ENCODE measurements at regions not wholly inside any gene's neighbourhood (a gene's known extent, or its start where the extent isn't known, plus 50 kb on each side); places are given as distances from the start of the nearest gene placed in this dataset.
"Not testable (repeated sequence)": the region's sequence is repeated elsewhere in the genome, so short reads cannot be mapped to it uniquely, and the experiment has no call there.

- no peak for DNase-seq
Observed at GRCh38 chr13:39803156-39803555, 147.7 kb downstream of the COG6 start.

- no peak for DNase-seq
Observed at GRCh38 chr13:39803851-39804250, 148.4 kb downstream of the COG6 start.

GRCh38 chr13:39804332-39805210 is 149.1 kb downstream of the COG6 start:
- no peak for DNase-seq

- no peak for DNase-seq
Observed at GRCh38 chr13:39809466-39809865, 154.0 kb downstream of the COG6 start.

GRCh38 chr13:39810091-39810877 is 154.8 kb downstream of the COG6 start:
- no peak for DNase-seq

GRCh38 chr13:39811051-39811450 is 155.6 kb downstream of the COG6 start:
- no peak for DNase-seq

- no peak for DNase-seq
Observed at GRCh38 chr13:39811696-39812095, 156.2 kb downstream of the COG6 start.

GRCh38 chr13:39815345-39816111 is 160.1 kb downstream of the COG6 start:
- DNase-seq, result no peak

GRCh38 chr13:39816936-39817335 is 161.5 kb downstream of the COG6 start:
- DNase-seq, result no peak

- DNase-seq, result no peak
Observed at GRCh38 chr13:39818953-39819352, 163.5 kb downstream of the COG6 start.

GRCh38 chr13:39820606-39821005 is 165.1 kb downstream of the COG6 start:
- no peak for DNase-seq

- DNase-seq, result no peak
Observed at GRCh38 chr13:39821977-39822376, 166.5 kb downstream of the COG6 start.

GRCh38 chr13:39822437-39822836 is 167.0 kb downstream of the COG6 start:
- DNase-seq, result no peak

GRCh38 chr13:39823063-39823713 is 167.7 kb downstream of the COG6 start:
- no peak for DNase-seq

- DNase-seq, result no peak
Observed at GRCh38 chr13:39825886-39826285, 170.4 kb downstream of the COG6 start.

- DNase-seq, result no peak
Observed at GRCh38 chr13:39835253-39835652, 179.8 kb downstream of the COG6 start.

GRCh38 chr13:39836038-39836437 is 180.6 kb downstream of the COG6 start:
- no peak for DNase-seq

- not testable (repeated sequence) for DNase-seq
Observed at GRCh38 chr13:39837866-39838265, 182.4 kb downstream of the COG6 start.

- DNase-seq, result no peak
Observed at GRCh38 chr13:39840201-39840600, 184.7 kb downstream of the COG6 start.

GRCh38 chr13:39847336-39847735 is 191.9 kb downstream of the COG6 start:
- no peak for DNase-seq

GRCh38 chr13:39855236-39855635 is 199.8 kb downstream of the COG6 start:
- DNase-seq, result no peak

GRCh38 chr13:39856714-39857113 is 201.3 kb downstream of the COG6 start:
- DNase-seq, result no peak

- DNase-seq, result no peak
Observed at GRCh38 chr13:39858794-39859193, 203.3 kb downstream of the COG6 start.

Measured in activated T-cell treated with anti-CD3 and anti-CD28 coated beads for 4 hours (primary cell).